ENCODE measurements at regions not wholly inside any gene's neighbourhood (a gene's known extent, or its start where the extent isn't known, plus 50 kb on each side); places are given as distances from the start of the nearest gene placed in this dataset.

GRCh38 chr10:31081937-31082840 is 50.5 kb upstream of the ZNF438 start:
- DNase-seq (ENCODE audit: low read depth): no peak

GRCh38 chr10:31083765-31084184 is 52.1 kb upstream of the ZNF438 start:
- DNase-seq (ENCODE audit: low read depth): peak; percentile 71
- no peak overlapping the region for H3K4me3 ChIP-seq (ENCODE audit: low read depth, low read length)
- TF ChIP-seq CTCF (IDR thresholded peaks at IDR 0.05; ENCODE audit: low read depth, low read length) (peak; percentile 36), MAX (IDR thresholded peaks at IDR 0.05; ENCODE audit: low read depth, low read length) (peak; percentile 91), POLR2A (IDR thresholded peaks at IDR 0.05; ENCODE audit: extremely low read depth, insufficient read length) (no peak), MYC (IDR thresholded peaks at IDR 0.05; ENCODE audit: low read depth, low read length) (peak; percentile 2; the same call in 1 of the 2 replicates)

More at GRCh38 chr10:31081937-31082840, 50.5 kb upstream of the ZNF438 start:
- no peak overlapping the region for H3K4me3 ChIP-seq (ENCODE audit: low read depth, low read length)
- no peak for TF ChIP-seq POLR2A (IDR thresholded peaks at IDR 0.05; ENCODE audit: extremely low read depth, insufficient read length)
- TF ChIP-seq MYC (IDR thresholded peaks at IDR 0.05; ENCODE audit: low read depth, low read length): no peak
- no peak for TF ChIP-seq CTCF (IDR thresholded peaks at IDR 0.05; ENCODE audit: low read depth, low read length)
- no peak for TF ChIP-seq MAX (IDR thresholded peaks at IDR 0.05; ENCODE audit: low read depth, low read length)

GRCh38 chr10:31087011-31087410 is 55.3 kb upstream of the ZNF438 start:
- TF ChIP-seq POLR2A (IDR thresholded peaks at IDR 0.05; ENCODE audit: extremely low read depth, insufficient read length) (no peak), MYC (IDR thresholded peaks at IDR 0.05; ENCODE audit: low read depth, low read length) (no peak), MAX (IDR thresholded peaks at IDR 0.05; ENCODE audit: low read depth, low read length) (no peak), CTCF (IDR thresholded peaks at IDR 0.05; ENCODE audit: low read depth, low read length) (no peak)
- H3K4me3 ChIP-seq (ENCODE audit: low read depth, low read length): no peak overlapping the region
- no peak for DNase-seq (ENCODE audit: low read depth)

- no peak for DNase-seq (ENCODE audit: low read depth)
Observed at GRCh38 chr10:31087851-31088250, 56.2 kb upstream of the ZNF438 start.

More at GRCh38 chr10:31087851-31088250, 56.2 kb upstream of the ZNF438 start:
- H3K4me3 ChIP-seq (ENCODE audit: low read depth, low read length): no peak overlapping the region
- TF ChIP-seq MAX (IDR thresholded peaks at IDR 0.05; ENCODE audit: low read depth, low read length) (no peak), MYC (IDR thresholded peaks at IDR 0.05; ENCODE audit: low read depth, low read length) (no peak), POLR2A (IDR thresholded peaks at IDR 0.05; ENCODE audit: extremely low read depth, insufficient read length) (no peak), CTCF (IDR thresholded peaks at IDR 0.05; ENCODE audit: low read depth, low read length) (no peak)

All from NB4 (cell line).